ENCODE measurements at regions not wholly inside any gene's neighbourhood (a gene's known extent, or its start where the extent isn't known, plus 50 kb on each side); places are given as distances from the start of the nearest gene placed in this dataset.

- TF ChIP-seq, protein P1, sequence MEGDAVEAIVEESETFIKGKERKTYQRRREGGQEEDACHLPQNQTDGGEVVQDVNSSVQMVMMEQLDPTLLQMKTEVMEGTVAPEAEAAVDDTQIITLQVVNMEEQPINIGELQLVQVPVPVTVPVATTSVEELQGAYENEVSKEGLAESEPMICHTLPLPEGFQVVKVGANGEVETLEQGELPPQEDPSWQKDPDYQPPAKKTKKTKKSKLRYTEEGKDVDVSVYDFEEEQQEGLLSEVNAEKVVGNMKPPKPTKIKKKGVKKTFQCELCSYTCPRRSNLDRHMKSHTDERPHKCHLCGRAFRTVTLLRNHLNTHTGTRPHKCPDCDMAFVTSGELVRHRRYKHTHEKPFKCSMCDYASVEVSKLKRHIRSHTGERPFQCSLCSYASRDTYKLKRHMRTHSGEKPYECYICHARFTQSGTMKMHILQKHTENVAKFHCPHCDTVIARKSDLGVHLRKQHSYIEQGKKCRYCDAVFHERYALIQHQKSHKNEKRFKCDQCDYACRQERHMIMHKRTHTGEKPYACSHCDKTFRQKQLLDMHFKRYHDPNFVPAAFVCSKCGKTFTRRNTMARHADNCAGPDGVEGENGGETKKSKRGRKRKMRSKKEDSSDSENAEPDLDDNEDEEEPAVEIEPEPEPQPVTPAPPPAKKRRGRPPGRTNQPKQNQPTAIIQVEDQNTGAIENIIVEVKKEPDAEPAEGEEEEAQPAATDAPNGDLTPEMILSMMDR (IDR thresholded peaks at IDR 0.05; ENCODE audit: insufficient read depth, low read depth, low read length) = no peak
- TF ChIP-seq EZH2 (IDR thresholded peaks at IDR 0.05; ENCODE audit: insufficient read depth, low read length) = no peak
These were observed 289.6 kb upstream of the CDH4 start for GRCh38 chr20:60962367-60963045.

Measured in astrocyte (in vitro differentiated cells and primary cell).